Astrocyte (in vitro differentiated cells and primary cell): ENCODE measurements at regions not wholly inside any gene's neighbourhood (a gene's known extent, or its start where the extent isn't known, plus 50 kb on each side); places are given as distances from the start of the nearest gene placed in this dataset.
A peak's percentile ranks its signal among the peaks of the same experiment; 100 is the strongest.

ENCODE experiments used
- DNase-seq: peaks from one replicate; pipeline ENCODE4 v3.0.0-alpha.2; 2010; ENCODE audit warnings: low read depth
- FAIRE-seq: peaks from 2 replicates; lab custom pipeline; 2011; peaks lifted over from hg19 to GRCh38; lab: Jason Lieb, UNC
- H2AFZ ChIP-seq: 2 replicates; pipeline ENCODE4 v1.6.0; 2012; ENCODE audit warnings: low read depth, low read length, inconsistent platforms
- H3K27ac ChIP-seq: 2 replicates; pipeline ENCODE4 v1.5.1; 2011; ENCODE audit warnings: low read depth, low read length, inconsistent platforms
- H3K27me3 ChIP-seq: 2 replicates; pipeline ENCODE4 v1.6.0; 2011; ENCODE audit warnings: low read length, inconsistent platforms; ENCODE audit not compliant: insufficient read depth
- H3K36me3 ChIP-seq: 2 replicates; pipeline ENCODE4 v1.5.1; 2011; ENCODE audit warnings: low read length, inconsistent platforms; ENCODE audit not compliant: insufficient read depth
- H3K4me1 ChIP-seq: 2 replicates; pipeline ENCODE4 v1.5.1; 2011; ENCODE audit warnings: low read length, inconsistent platforms; ENCODE audit not compliant: insufficient read depth
- H3K4me2 ChIP-seq: 2 replicates; pipeline ENCODE4 v1.6.0; 2012; ENCODE audit warnings: low read length, inconsistent platforms
- H3K4me3 ChIP-seq: 2 replicates; pipeline ENCODE4 v1.5.1; 2011; ENCODE audit warnings: low read depth, mild to moderate bottlenecking, low read length, inconsistent platforms; ENCODE audit not compliant: insufficient read depth
- H3K79me2 ChIP-seq: 2 replicates; pipeline ENCODE4 v1.6.0; 2012; ENCODE audit warnings: mild to moderate bottlenecking, low read length, inconsistent platforms; ENCODE audit not compliant: insufficient read depth
- H3K9ac ChIP-seq: 2 replicates; pipeline ENCODE4 v1.6.0; 2012; ENCODE audit warnings: mild to moderate bottlenecking, low read length, inconsistent platforms
- H3K9me3 ChIP-seq: 2 replicates; pipeline ENCODE4 v1.5.1; 2012; ENCODE audit warnings: low read depth, mild to moderate bottlenecking, low read length, inconsistent platforms; ENCODE audit not compliant: insufficient read depth
- H4K20me1 ChIP-seq: 2 replicates; pipeline ENCODE4 v1.6.0; 2012; ENCODE audit warnings: low read length, inconsistent platforms; ENCODE audit not compliant: insufficient read depth
- H3K27ac Mint-ChIP-seq: one replicate; pipeline ENCODE4 v1.8.0; 2021; ENCODE audit warnings: mild to moderate bottlenecking, mixed read lengths; ENCODE audit not compliant: unreplicated experiment
- H3K27me3 Mint-ChIP-seq: one replicate; pipeline ENCODE4 v1.8.0; 2021; ENCODE audit warnings: low read depth, mixed read lengths; ENCODE audit not compliant: unreplicated experiment
- H3K36me3 Mint-ChIP-seq: one replicate; pipeline ENCODE4 v1.8.0; 2021; ENCODE audit warnings: low read depth, mixed read lengths; ENCODE audit not compliant: unreplicated experiment
- H3K4me1 Mint-ChIP-seq: one replicate; pipeline ENCODE4 v1.8.0; 2021; ENCODE audit warnings: low read depth, mixed read lengths; ENCODE audit not compliant: unreplicated experiment
- H3K4me3 Mint-ChIP-seq: one replicate; pipeline ENCODE4 v1.8.0; 2021; ENCODE audit warnings: mild to moderate bottlenecking, moderate library complexity, mixed read lengths; ENCODE audit not compliant: unreplicated experiment
- H3K9me3 Mint-ChIP-seq: one replicate; pipeline ENCODE4 v1.8.0; 2021; ENCODE audit warnings: mild to moderate bottlenecking, mixed read lengths; ENCODE audit not compliant: unreplicated experiment
- EZH2 ChIP-seq: IDR thresholded peaks from 2 replicates; pipeline ENCODE4 v1.6.1; 2012; ENCODE audit warnings: mild to moderate bottlenecking, low read length, inconsistent platforms; ENCODE audit not compliant: insufficient read depth
- TF ChIP-seq, protein P1 (sequence below): IDR thresholded peaks from 2 replicates; pipeline ENCODE4 v1.5.1; 2011; ENCODE audit warnings: low read depth, mild to moderate bottlenecking, inconsistent platforms, low read length, moderate library complexity; ENCODE audit not compliant: insufficient read depth

DNA sequence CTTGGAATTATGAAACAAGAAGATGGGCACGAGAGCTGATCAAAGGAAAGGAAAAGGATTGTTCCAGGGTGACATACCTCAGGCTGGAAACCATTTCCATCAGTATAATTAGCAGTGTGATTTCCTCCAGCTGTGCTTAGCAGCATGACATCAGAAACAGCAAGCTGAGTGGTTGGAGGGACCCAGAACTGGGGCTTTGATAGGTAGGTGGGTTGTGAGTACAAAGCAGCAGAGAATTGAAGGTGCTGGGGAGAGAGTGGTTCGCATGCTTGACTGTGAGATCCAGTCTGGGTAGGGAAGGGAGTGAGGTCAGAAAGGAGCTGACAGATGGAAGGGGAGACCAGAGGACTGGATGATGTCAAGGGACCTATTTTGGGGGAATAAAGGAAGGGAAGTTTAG lies 90.4 kb downstream of the CD164 start:
- H2AFZ ChIP-seq, result no peak overlapping the region
- no peaks in the 10 kb centered on the region for H3K27me3 Mint-ChIP-seq
- FAIRE-seq, result no peak

DNA sequence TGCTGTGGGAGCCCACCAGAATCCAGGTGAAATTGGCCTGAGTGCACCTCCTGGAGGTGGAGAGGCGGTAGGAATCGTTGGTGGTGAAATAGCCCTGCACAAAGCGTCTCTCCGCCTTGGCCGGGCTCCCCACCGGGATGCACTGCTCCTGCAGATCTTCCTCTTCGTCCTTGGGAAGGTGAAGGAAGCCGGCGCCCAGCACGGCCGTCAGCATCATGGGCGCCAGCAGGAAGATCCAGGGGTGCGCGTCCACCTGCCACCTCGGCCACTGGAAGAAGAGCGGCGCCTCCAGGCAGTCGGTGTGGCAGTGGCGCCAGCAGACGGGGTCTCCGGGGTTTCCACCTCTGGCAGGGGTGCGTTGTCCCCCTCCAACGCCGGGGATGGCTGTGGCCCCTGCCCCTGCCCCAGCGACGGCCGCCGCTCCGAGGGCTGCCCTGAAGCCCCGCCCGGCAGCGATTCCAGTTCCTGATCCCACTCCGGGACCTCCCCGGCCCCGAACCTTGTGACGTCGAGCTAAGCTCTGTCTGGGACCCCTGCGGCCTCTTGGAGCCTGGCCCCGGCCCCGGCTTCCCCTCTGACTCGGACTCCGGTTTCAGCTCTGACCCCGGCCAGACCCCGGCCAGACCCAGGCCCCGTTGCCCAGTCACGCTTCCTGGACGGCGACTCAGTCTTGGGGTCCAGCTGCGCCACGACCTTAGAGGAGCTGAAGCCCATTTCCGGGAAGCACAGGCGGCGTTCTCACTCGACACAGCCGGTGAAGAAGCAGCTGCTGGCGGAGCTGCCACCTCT lies 91.9 kb downstream of the CD164 start:
- Mint-ChIP-seq H3K36me3 (no peaks in the 10 kb centered on the region), H3K9me3 (peaks cover 2% of the 10 kb centered on the region), H3K4me1 (peaks cover 6% of the 10 kb centered on the region), H3K4me3 (no peak overlapping the region), H3K27me3 (peaks cover 6% of the 10 kb centered on the region), H3K27ac (no peak overlapping the region)
- no peak for FAIRE-seq
- H3K36me3 ChIP-seq, result no peaks in the 10 kb centered on the region
- no peak for TF ChIP-seq EZH2
- TF ChIP-seq, protein P1, sequence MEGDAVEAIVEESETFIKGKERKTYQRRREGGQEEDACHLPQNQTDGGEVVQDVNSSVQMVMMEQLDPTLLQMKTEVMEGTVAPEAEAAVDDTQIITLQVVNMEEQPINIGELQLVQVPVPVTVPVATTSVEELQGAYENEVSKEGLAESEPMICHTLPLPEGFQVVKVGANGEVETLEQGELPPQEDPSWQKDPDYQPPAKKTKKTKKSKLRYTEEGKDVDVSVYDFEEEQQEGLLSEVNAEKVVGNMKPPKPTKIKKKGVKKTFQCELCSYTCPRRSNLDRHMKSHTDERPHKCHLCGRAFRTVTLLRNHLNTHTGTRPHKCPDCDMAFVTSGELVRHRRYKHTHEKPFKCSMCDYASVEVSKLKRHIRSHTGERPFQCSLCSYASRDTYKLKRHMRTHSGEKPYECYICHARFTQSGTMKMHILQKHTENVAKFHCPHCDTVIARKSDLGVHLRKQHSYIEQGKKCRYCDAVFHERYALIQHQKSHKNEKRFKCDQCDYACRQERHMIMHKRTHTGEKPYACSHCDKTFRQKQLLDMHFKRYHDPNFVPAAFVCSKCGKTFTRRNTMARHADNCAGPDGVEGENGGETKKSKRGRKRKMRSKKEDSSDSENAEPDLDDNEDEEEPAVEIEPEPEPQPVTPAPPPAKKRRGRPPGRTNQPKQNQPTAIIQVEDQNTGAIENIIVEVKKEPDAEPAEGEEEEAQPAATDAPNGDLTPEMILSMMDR, result no peak
- no peak for DNase-seq
- no peaks in the 10 kb centered on the region for H4K20me1 ChIP-seq
- H2AFZ ChIP-seq, result no peak overlapping the region
- H3K27me3 ChIP-seq, result no peaks in the 10 kb centered on the region
- no peak overlapping the region for H3K4me3 ChIP-seq
- H3K79me2 ChIP-seq, result no peaks in the 10 kb centered on the region
- H3K4me2 ChIP-seq, result no peak overlapping the region
- no peaks in the 10 kb centered on the region for H3K4me1 ChIP-seq
- no peak overlapping the region for H3K9ac ChIP-seq
- no peak overlapping the region for H3K27ac ChIP-seq
- no peaks in the 10 kb centered on the region for H3K9me3 ChIP-seq

More for the DNA sequence above, 90.4 kb downstream of the CD164 start:
- H3K4me1 Mint-ChIP-seq, result no peaks in the 10 kb centered on the region
- TF ChIP-seq, protein P1, result no peak
- no peak for TF ChIP-seq EZH2
- H3K4me3 Mint-ChIP-seq, result no peak overlapping the region
- Histone ChIP-seq H3K36me3 (no peaks in the 10 kb centered on the region), H4K20me1 (no peaks in the 10 kb centered on the region), H3K27me3 (no peaks in the 10 kb centered on the region), H3K9ac (no peak overlapping the region), H3K27ac (no peak overlapping the region), H3K9me3 (no peaks in the 10 kb centered on the region), H3K4me3 (no peak overlapping the region), H3K4me1 (no peaks in the 10 kb centered on the region), H3K79me2 (no peaks in the 10 kb centered on the region), H3K4me2 (no peak overlapping the region)
- no peak overlapping the region for H3K27ac Mint-ChIP-seq
- H3K9me3 Mint-ChIP-seq, result peaks cover 2% of the 10 kb centered on the region
- DNase-seq, result no peak
- H3K36me3 Mint-ChIP-seq, result no peaks in the 10 kb centered on the region

DNA sequence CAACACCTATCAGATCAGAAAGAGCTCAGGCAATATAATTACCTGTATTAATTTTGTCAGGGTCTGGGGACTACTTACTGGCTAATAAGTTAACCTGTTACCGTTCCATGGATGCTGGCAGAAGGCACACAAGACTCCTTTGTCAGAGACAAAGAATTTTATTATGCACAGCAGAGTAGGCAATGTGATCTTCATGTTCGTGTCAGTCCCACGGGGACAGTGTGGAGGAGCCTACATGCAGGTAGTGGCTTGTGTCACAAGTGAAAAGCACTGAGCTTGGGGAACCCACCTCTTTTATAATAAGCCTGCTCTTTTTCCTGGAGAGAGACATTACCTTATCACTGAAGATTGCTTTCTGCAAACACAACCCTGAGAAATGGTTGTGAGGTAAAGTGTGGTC lies 96.9 kb downstream of the CD164 start:
- H3K4me3 Mint-ChIP-seq, result no peak overlapping the region
- no peak overlapping the region for H3K9ac ChIP-seq
- no peak overlapping the region for H3K4me2 ChIP-seq
- H3K27me3 ChIP-seq, result no peaks in the 10 kb centered on the region
- no peaks in the 10 kb centered on the region for H3K36me3 Mint-ChIP-seq
- H3K27ac ChIP-seq, result no peak overlapping the region
- no peak for FAIRE-seq
- H3K4me1 ChIP-seq, result no peaks in the 10 kb centered on the region
- no peak overlapping the region for H2AFZ ChIP-seq
- DNase-seq, result no peak
- H3K9me3 ChIP-seq, result no peaks in the 10 kb centered on the region
- no peak overlapping the region for H3K4me3 ChIP-seq
- H3K27ac Mint-ChIP-seq, result peak overlapping the region; percentile 38
- no peaks in the 10 kb centered on the region for H3K36me3 ChIP-seq
- no peaks in the 10 kb centered on the region for H3K79me2 ChIP-seq
- no peaks in the 10 kb centered on the region for H4K20me1 ChIP-seq
- TF ChIP-seq, protein P1, result no peak
- TF ChIP-seq EZH2, result no peak
- H3K4me1 Mint-ChIP-seq, result peaks cover 6% of the 10 kb centered on the region
- peaks cover 10% of the 10 kb centered on the region for H3K27me3 Mint-ChIP-seq
- H3K9me3 Mint-ChIP-seq, result peaks cover 2% of the 10 kb centered on the region
